ENCODE measurements at regions not wholly inside any gene's neighbourhood (a gene's known extent, or its start where the extent isn't known, plus 50 kb on each side); places are given as distances from the start of the nearest gene placed in this dataset.
"Not testable (repeated sequence)": the region's sequence is repeated elsewhere in the genome, so short reads cannot be mapped to it uniquely, and the experiment has no call there.

- no peak for DNase-seq
These were observed 131.5 kb downstream of the ZNF608 start for GRCh38 chr5:124614836-124615385.

- no peak for DNase-seq
These were observed 132.3 kb downstream of the ZNF608 start for GRCh38 chr5:124614105-124614504.

GRCh38 chr5:124613273-124613953 is 133.0 kb downstream of the ZNF608 start:
- no peak for DNase-seq

GRCh38 chr5:124612023-124612422 is 134.4 kb downstream of the ZNF608 start:
- no peak for DNase-seq

- not testable (repeated sequence) for DNase-seq
These were observed 135.2 kb downstream of the ZNF608 start for GRCh38 chr5:124611262-124611661.

GRCh38 chr5:124609685-124610084 is 136.8 kb downstream of the ZNF608 start:
- DNase-seq = not testable (repeated sequence)

- DNase-seq = no peak
These were observed 139.9 kb downstream of the ZNF608 start for GRCh38 chr5:124606543-124606942.

GRCh38 chr5:124606093-124606492 is 140.3 kb downstream of the ZNF608 start:
- DNase-seq = no peak

- no peak for DNase-seq
These were observed 140.9 kb downstream of the ZNF608 start for GRCh38 chr5:124605541-124605940.

GRCh38 chr5:124604419-124604818 is 142.0 kb downstream of the ZNF608 start:
- no peak for DNase-seq

- DNase-seq = no peak
These were observed 143.4 kb downstream of the ZNF608 start for GRCh38 chr5:124602925-124603650.

GRCh38 chr5:124599028-124599973 is 147.1 kb downstream of the ZNF608 start:
- DNase-seq = peak; percentile 87

GRCh38 chr5:124596595-124597421 is 149.6 kb downstream of the ZNF608 start:
- no peak for DNase-seq

- no peak for DNase-seq
These were observed 152.5 kb downstream of the ZNF608 start for GRCh38 chr5:124593952-124594351.

- DNase-seq = no peak
These were observed 153.5 kb downstream of the ZNF608 start for GRCh38 chr5:124592891-124593290.

GRCh38 chr5:124591583-124591982 is 154.9 kb downstream of the ZNF608 start:
- no peak for DNase-seq

- no peak for DNase-seq
These were observed 155.8 kb downstream of the ZNF608 start for GRCh38 chr5:124590686-124591085.

- DNase-seq = no peak
These were observed 159.2 kb downstream of the ZNF608 start for GRCh38 chr5:124587280-124587679.

- no peak for DNase-seq
These were observed 161.3 kb downstream of the ZNF608 start for GRCh38 chr5:124584991-124585715.

GRCh38 chr5:124583469-124584350 is 162.7 kb downstream of the ZNF608 start:
- DNase-seq = peak; percentile 27

GRCh38 chr5:124582561-124582840 is 163.9 kb downstream of the ZNF608 start:
- DNase-seq = no peak

All from NCI-H526 treated with DMSO at 0.1 percent for 48 hours (cell line).